ENCODE measurements at regions not wholly inside any gene's neighbourhood (a gene's known extent, or its start where the extent isn't known, plus 50 kb on each side); places are given as distances from the start of the nearest gene placed in this dataset.

- Histone ChIP-seq H3K9ac (ENCODE audit: control insufficient read depth, insufficient read depth, low read length) (no peak overlapping the region), H4K20me1 (ENCODE audit: control insufficient read depth, insufficient read depth) (no peaks in the 10 kb centered on the region), H3K4me3 (no peak overlapping the region), H2AFZ (ENCODE audit: control insufficient read depth, low read depth, low read length) (no peak overlapping the region), H3K4me2 (ENCODE audit: control insufficient read depth, insufficient read depth) (no peak overlapping the region), H3K27ac (ENCODE audit: control insufficient read depth, insufficient read depth) (no peak overlapping the region), H3K36me3 (ENCODE audit: control insufficient read depth in 2 of 2, insufficient read depth in 2 of 2, low read length in 1 of 2) (no peaks in the 10 kb centered on the region), H3K9me3 (replicated peaks; ENCODE audit: control insufficient read depth, insufficient read depth, low read length) (no peaks in the 10 kb centered on the region), H3K27me3 (replicated peaks in 1 of 2; ENCODE audit: control insufficient read depth in 2 of 2, insufficient read depth in 2 of 2, low read length in 1 of 2) (peaks cover 0 to 3% of the 10 kb centered on the region in 2 experiments; a peak in 2 of 4 replicates), H3K79me2 (ENCODE audit: control insufficient read depth, insufficient read depth, low read length) (no peaks in the 10 kb centered on the region), H3K4me1 (ENCODE audit: control insufficient read depth, insufficient read depth, low read length) (no peaks in the 10 kb centered on the region)
- ChIA-PET RAD21 (ENCODE audit: unreplicated experiment) (no interaction called here), CTCF (interaction anchor here (0.8 to 0.9 kb wide), 2 partner anchors 25 to 84 kb away, joined by 3 to 4 read pairs; no protein-coding TSS in a partner anchor), POLR2A (no interaction called here), SMC1A (ENCODE audit: uncharacterized antibody, unreplicated experiment) (no interaction called here)
- intact Hi-C loops (cut with micrococcal nuclease; ENCODE audit: unreplicated experiment) = no loop called here
- in situ Hi-C loops (cut with MboI) = no loop called here
- DNase-seq (ENCODE audit: low read depth, low spot score) (no peak), ATAC-seq (no peak), FAIRE-seq (no peak)
- 39% methylated on average over 4 of the region's 4 CpGs for WGBS (ENCODE audit: insufficient coverage, insufficient replicate concordance, low lambda C conversion rate, missing lambda C conversion rate)
- no TSS peak for BruUV-seq (replicated peaks)
- TF ChIP-seq POU2F2 (IDR thresholded peaks at IDR 0.05; ENCODE audit: borderline replicate concordance, low read depth, low read length) = no peak
- TF ChIP-seq MYB (IDR thresholded peaks at IDR 0.05; ENCODE audit: borderline replicate concordance, low read depth, low read length) = no peak
- no peak for TF ChIP-seq CBX5 (IDR thresholded peaks at IDR 0.05; ENCODE audit: low read depth)
- TF ChIP-seq CEBPB (IDR thresholded peaks at IDR 0.05; ENCODE audit: borderline replicate concordance in 1 of 2, low read depth in 2 of 2, low read length in 2 of 2) = no peak
- TF ChIP-seq BCL3 (IDR thresholded peaks at IDR 0.05; ENCODE audit: borderline replicate concordance, insufficient read depth, low read depth, low read length, poor library complexity, severe bottlenecking) = no peak
- no peak for TF ChIP-seq BCL11A (IDR thresholded peaks at IDR 0.05; ENCODE audit: low read depth, low read length)
- TF ChIP-seq SIX5 (IDR thresholded peaks at IDR 0.05; ENCODE audit: low read depth, low read length, severe bottlenecking) = no peak
- no peak for TF ChIP-seq NBN (IDR thresholded peaks at IDR 0.05)
- no peak for TF ChIP-seq E2F4 (IDR thresholded peaks at IDR 0.05; ENCODE audit: low read depth, low read length)
- TF ChIP-seq IKZF2 (IDR thresholded peaks at IDR 0.05) = no peak
- TF ChIP-seq TARDBP (IDR thresholded peaks at IDR 0.05; ENCODE audit: borderline replicate concordance) = no peak
- no peak for TF ChIP-seq USF1 (IDR thresholded peaks at IDR 0.05; ENCODE audit: borderline replicate concordance, extremely low read length, insufficient read depth, low read depth, low read length)
- no peak for TF ChIP-seq ZBTB4 (CRISPR knock-in tag; IDR thresholded peaks at IDR 0.05)
- TF ChIP-seq RELB (IDR thresholded peaks at IDR 0.05; ENCODE audit: low read depth) = no peak
These were observed 254.0 kb upstream of the SLC14A2 start for GRCh38 chr18:45361125-45361851.

All from GM12878 (cell line).